ENCODE measurements at regions not wholly inside any gene's neighbourhood (a gene's known extent, or its start where the extent isn't known, plus 50 kb on each side); places are given as distances from the start of the nearest gene placed in this dataset.

- Histone ChIP-seq H3K4me3 (no peak overlapping the region), H3K4me1 (peaks cover 0 to 6% (median 0%) of the 10 kb centered on the region in 12 donors), H3K9me3 (peaks cover 0 to 15% (median 0%) of the 10 kb centered on the region in 12 donors), H3K36me3 (no peaks in the 10 kb centered on the region), H3K27ac (no peak overlapping the region), H3K27me3 (no peaks in the 10 kb centered on the region)
- 16 to 33% (median 21%) methylated on average over 3 of the region's 3 CpGs for WGBS, 4 donors
- no peak for DNase-seq
- ATAC-seq = no peak
- intact Hi-C loops (cut with DNase I) = no loop called here
- TF ChIP-seq CTCF (IDR thresholded peaks at IDR 0.05) = no peak
- no peak for TF ChIP-seq POLR2A (IDR thresholded peaks at IDR 0.05)
These were observed 73.8 kb upstream of the CDK1 start for GRCh38 chr10:60704471-60704870.

GRCh38 chr10:60703266-60704041 lies 74.8 kb upstream of the CDK1 start:
- Histone ChIP-seq H3K27me3 (no peaks in the 10 kb centered on the region), H3K4me3 (no peak overlapping the region), H3K4me1 (peaks cover 0 to 6% (median 0%) of the 10 kb centered on the region in 12 donors), H3K9me3 (peaks cover 0 to 15% (median 0%) of the 10 kb centered on the region in 12 donors), H3K27ac (no peak overlapping the region), H3K36me3 (no peaks in the 10 kb centered on the region)
- DNase-seq = no peak
- WGBS, 4 donors = 89 to 91% (median 91%) methylated on average over 7 of the region's 7 CpGs
- no peak for ATAC-seq
- intact Hi-C loops (cut with DNase I) = no loop called here
- TF ChIP-seq CTCF (IDR thresholded peaks at IDR 0.05) = no peak
- no peak for TF ChIP-seq POLR2A (IDR thresholded peaks at IDR 0.05)

GRCh38 chr10:60687679-60688078 lies 90.6 kb upstream of the CDK1 start:
- no peaks in the 10 kb centered on the region for H3K4me1 ChIP-seq
- no peak for TF ChIP-seq POLR2A (IDR thresholded peaks at IDR 0.05)
- no peak for TF ChIP-seq CTCF (IDR thresholded peaks at IDR 0.05)
- ATAC-seq (no peak), DNase-seq (no peak)
- H3K27ac ChIP-seq = no peak overlapping the region
- peaks cover 0 to 8% (median 0%) of the 10 kb centered on the region in 12 donors for H3K9me3 ChIP-seq
- H3K27me3 ChIP-seq = peaks cover 0 to 2% (median 0%) of the 10 kb centered on the region in 9 donors
- intact Hi-C loops (cut with DNase I) = no loop called here
- H3K36me3 ChIP-seq = no peaks in the 10 kb centered on the region
- H3K4me3 ChIP-seq = no peak overlapping the region

GRCh38 chr10:60684091-60684490 lies 94.2 kb upstream of the CDK1 start:
- no peak for TF ChIP-seq CTCF (IDR thresholded peaks at IDR 0.05)
- TF ChIP-seq POLR2A (IDR thresholded peaks at IDR 0.05) = no peak
- intact Hi-C loops (cut with DNase I) = no loop called here
- WGBS, 4 donors = 88 to 91% (median 88%) methylated on average over 15 of the region's 15 CpGs
- peak in 1 of 5 donors; percentile 40 for DNase-seq
- H3K9me3 ChIP-seq = peaks cover 0 to 7% (median 0%) of the 10 kb centered on the region in 12 donors
- ATAC-seq = no peak
- H3K27ac ChIP-seq = no peak overlapping the region
- no peak overlapping the region for H3K4me3 ChIP-seq
- H3K36me3 ChIP-seq = no peaks in the 10 kb centered on the region
- H3K4me1 ChIP-seq = no peaks in the 10 kb centered on the region
- peaks cover 0 to 9% (median 0%) of the 10 kb centered on the region in 9 donors for H3K27me3 ChIP-seq

Measured in heart left ventricle (tissue), 16 donors.